GM10266 (cell line): ENCODE measurements at regions not wholly inside any gene's neighbourhood (a gene's known extent, or its start where the extent isn't known, plus 50 kb on each side); places are given as distances from the start of the nearest gene placed in this dataset.

Experiments used
- DNase-seq: peaks from one replicate; pipeline ENCODE4 v3.0.0; 2012; ENCODE audit errors: extremely low spot score
- TF ChIP-seq, protein P1 (sequence below): IDR thresholded peaks from 2 replicates; pipeline ENCODE4 v1.5.1; 2012; ENCODE audit warnings: mild to moderate bottlenecking, low read depth; ENCODE audit not compliant: control insufficient read depth, insufficient read depth; ENCODE audit errors: missing control alignments

DNA sequence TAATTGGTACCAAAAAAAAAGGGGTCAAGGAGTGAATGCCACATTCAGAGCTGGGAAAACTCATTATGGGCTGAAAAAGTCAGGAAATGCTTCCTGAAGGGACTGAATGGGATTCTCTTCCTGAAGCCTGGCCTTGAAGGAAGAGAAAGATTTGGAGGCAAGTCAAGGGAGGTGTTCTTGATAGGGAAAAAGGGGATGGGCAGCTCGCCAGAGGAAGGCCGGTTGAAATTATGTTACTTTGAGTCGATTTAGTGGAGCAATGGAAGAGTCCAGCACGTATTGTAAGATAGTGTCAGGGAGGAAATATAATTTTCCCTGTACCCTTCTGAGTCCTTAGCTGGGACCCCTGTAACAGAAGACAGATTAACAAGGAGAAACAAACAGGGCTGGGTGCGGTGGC, 94.1 kb upstream of the CALM2 start:
- DNase-seq: no peak
- TF ChIP-seq, protein P1, sequence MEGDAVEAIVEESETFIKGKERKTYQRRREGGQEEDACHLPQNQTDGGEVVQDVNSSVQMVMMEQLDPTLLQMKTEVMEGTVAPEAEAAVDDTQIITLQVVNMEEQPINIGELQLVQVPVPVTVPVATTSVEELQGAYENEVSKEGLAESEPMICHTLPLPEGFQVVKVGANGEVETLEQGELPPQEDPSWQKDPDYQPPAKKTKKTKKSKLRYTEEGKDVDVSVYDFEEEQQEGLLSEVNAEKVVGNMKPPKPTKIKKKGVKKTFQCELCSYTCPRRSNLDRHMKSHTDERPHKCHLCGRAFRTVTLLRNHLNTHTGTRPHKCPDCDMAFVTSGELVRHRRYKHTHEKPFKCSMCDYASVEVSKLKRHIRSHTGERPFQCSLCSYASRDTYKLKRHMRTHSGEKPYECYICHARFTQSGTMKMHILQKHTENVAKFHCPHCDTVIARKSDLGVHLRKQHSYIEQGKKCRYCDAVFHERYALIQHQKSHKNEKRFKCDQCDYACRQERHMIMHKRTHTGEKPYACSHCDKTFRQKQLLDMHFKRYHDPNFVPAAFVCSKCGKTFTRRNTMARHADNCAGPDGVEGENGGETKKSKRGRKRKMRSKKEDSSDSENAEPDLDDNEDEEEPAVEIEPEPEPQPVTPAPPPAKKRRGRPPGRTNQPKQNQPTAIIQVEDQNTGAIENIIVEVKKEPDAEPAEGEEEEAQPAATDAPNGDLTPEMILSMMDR: no peak

DNA sequence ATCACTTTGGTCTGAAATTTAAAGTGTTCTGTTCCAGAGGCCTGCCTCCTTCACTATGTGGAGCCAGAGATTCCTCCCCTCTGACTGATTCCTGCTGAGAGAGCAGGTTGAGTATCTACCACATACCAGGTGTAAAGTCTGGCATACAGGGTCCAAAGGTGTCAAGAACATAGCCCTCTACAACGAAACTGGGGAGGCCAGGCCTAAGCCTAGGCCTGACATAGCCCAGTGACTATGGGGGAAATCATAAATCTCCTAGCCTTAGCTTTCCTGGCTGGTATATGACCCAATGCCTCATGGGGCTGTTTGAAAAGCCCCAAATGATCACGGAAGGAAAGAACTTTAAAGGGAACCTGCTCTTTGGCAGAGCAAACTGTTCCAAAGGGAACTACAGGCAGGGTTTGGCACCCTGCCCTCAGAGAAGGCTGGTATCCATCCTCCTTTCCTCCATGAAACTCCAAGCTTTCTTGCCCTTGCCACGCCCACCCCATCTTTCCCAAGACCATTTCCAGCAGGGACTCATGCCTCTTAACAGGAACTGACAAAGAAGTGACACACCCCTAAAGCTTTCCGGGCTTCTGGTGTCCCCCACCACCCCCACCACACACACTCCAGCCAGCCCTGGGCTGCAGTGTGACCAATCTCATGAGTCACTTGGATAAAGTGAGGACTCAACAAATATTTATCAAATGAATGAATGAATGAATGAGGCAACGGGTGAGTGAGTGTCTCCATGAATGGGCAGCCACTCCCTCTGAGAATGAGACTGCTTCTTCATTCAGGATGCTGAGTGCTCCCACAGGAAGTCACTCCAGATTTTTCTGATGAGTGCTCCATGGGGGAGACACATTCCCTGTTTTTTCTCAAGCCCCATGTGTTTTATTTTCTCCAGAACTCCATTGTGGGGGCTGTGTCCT, 93.3 kb upstream of the CALM2 start:
- TF ChIP-seq, protein P1: no peak
- DNase-seq: no peak

DNA sequence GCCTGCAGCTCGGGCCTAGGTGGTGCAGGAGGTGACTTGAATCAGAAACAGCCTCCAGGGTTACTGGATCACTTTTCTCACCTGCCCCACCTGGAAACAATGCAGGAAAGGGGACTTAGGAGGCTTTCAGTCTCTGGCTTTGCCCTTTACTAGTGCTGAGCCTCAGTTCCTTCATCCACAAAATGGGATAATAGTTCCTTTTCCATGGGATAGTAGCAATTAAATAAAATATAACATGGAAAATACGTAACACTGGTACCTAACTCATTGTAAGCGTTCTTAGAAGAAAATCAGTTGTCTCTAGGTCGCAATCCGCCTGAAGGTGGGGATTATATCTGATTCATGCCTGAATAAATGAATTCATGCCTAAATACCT, 91.4 kb upstream of the CALM2 start:
- DNase-seq: no peak
- TF ChIP-seq, protein P1: no peak

DNA sequence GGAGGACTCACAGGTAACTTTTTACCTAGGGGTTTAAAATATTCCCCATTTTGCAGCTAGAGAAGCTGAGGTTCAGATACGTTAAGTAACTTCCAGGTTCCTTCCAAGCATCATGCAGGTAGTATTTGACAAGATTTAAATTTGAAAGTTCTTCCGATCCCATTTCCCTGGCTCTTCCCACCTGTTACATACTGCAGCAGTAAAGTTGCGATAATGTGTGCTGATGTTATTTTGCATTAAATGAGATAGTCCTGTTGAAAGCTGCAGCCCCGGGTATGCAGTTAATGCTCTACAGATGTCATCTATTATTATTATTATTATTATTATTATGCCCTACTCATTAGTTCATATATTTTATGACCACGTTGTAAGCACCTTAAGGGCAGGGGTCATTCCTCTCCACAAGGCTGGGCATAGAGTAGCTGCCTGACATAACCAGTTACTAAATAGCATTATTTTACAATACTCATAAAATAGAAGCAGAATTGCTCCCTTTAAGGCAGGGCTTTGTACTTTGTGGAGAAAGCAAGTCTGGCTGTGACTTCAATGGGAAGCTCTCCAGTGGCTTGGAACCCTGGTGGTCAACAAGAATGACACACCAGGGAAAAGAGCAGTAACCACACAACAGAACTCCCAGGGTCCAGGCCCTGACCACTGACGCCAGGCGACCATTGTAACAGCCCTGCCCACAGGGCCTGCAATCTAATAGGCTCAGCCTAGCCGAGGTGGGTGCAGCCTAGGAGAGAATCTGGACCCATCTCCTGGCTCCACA, 90.8 kb upstream of the CALM2 start:
- TF ChIP-seq, protein P1: no peak
- DNase-seq: no peak

DNA sequence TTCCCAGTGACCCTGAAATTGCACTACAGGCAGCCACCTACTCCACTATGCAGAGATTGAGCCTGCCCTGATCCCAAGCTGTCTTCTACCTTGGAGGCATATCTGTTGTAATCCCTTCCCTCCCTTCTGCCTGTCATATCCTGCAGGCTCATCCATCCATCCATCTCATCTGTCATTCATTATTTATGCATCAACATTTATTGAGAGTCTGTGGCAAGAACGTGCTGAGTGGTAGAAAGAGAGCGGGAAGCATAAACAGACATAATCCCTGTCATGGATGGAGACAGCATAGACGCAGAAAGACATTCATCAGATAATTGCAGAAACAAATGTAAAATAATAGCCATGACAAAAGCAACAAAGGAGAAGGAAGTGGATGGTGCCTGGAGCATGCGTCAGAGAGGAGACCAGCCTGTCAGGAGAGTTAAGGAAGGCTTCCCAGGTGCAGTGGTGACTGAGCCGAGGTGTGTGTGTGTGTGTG, 89.5 kb upstream of the CALM2 start:
- DNase-seq: no peak
- TF ChIP-seq, protein P1: no peak

DNA sequence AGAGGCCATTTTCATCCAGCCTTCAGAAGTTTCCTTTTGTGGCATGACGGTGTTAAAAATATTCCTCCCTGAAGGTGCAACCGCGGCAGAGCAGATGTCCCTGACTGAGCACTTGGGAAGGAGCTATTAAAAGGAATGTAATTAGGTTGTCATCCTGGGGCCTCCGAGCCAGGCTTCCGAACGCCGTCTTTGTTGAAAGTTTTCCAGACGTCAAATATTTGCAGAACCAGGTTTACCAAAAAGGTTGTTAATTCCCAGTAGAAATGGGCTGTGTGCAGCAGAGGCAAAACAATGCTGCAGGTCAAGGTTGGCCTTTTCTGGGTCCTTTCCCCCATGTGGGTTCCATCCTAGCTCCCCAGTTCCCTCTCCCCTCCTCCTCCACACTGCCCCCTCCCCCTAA, 88.8 kb upstream of the CALM2 start:
- TF ChIP-seq, protein P1: no peak
- DNase-seq: no peak
